MM.1S (cell line): ENCODE measurements at regions not wholly inside any gene's neighbourhood (a gene's known extent, or its start where the extent isn't known, plus 50 kb on each side); places are given as distances from the start of the nearest gene placed in this dataset.

Source experiments
- EZH2 ChIP-seq: fragments of 300-600 bp; sonication (generic); optimal IDR thresholded peaks from 2 replicates; pipeline ENCODE3; 2017; ENCODE audit warnings: low read depth, mild to moderate bottlenecking, antibody characterized with exemption, low read length, mixed read lengths
- EZH2phosphoT487 ChIP-seq: fragments of 300-600 bp; sonication (generic); IDR thresholded peaks from 2 replicates; pipeline ENCODE4 v1.6.1; 2018; ENCODE audit warnings: antibody characterized with exemption, low read length
- TF ChIP-seq, protein P1 (sequence below): fragments of 300-600 bp; sonication (generic); IDR thresholded peaks from 2 replicates; pipeline ENCODE4 v1.5.1; 2016; ENCODE audit warnings: antibody characterized with exemption, low read length, mixed read lengths

DNA sequence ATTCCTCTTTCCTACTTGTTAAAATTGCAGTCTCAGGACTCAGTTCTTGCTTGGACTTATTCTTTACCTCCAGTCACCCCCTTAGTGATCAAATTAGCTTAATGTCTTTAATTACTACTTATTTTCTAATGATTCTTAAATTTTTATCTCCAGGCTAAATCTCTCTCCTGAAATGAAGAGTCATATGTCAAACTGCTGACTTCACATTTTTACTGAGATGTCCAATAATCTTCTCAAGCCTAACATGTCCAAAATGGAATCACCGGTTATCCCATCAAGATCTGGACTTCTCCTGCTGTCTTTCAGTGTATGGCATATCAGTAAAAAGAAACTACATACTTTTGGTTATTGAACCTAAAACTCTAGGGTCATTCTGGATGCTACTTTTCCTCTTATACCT, 332.3 kb upstream of the HTR2C start:
- TF ChIP-seq, protein P1, sequence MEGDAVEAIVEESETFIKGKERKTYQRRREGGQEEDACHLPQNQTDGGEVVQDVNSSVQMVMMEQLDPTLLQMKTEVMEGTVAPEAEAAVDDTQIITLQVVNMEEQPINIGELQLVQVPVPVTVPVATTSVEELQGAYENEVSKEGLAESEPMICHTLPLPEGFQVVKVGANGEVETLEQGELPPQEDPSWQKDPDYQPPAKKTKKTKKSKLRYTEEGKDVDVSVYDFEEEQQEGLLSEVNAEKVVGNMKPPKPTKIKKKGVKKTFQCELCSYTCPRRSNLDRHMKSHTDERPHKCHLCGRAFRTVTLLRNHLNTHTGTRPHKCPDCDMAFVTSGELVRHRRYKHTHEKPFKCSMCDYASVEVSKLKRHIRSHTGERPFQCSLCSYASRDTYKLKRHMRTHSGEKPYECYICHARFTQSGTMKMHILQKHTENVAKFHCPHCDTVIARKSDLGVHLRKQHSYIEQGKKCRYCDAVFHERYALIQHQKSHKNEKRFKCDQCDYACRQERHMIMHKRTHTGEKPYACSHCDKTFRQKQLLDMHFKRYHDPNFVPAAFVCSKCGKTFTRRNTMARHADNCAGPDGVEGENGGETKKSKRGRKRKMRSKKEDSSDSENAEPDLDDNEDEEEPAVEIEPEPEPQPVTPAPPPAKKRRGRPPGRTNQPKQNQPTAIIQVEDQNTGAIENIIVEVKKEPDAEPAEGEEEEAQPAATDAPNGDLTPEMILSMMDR: no peak
- TF ChIP-seq EZH2 (no peak), EZH2phosphoT487 (no peak)
